Left lung (tissue), 4 donors: ENCODE measurements at regions not wholly inside any gene's neighbourhood (a gene's known extent, or its start where the extent isn't known, plus 50 kb on each side); places are given as distances from the start of the nearest gene placed in this dataset.

Source experiments
- ATAC-seq: fragments of 200-7000 bp; cut with Tn5 transposase; one replicate; pipeline ENCODE4 v1.9.1; 2020; ENCODE audit warnings: moderate library complexity
- DNase-seq, 4 donors: peaks; one replicate each; pipeline ENCODE4 v3.0.0-alpha.2; 2013 to 2020
- H3K27ac ChIP-seq, 2 donors: fragments of 200-600 bp; sonication (generic) in 1 of 2; one replicate each; pipeline versions ENCODE4 v1.5.0 to v1.8.0; 2020 to 2021
- H3K27me3 ChIP-seq, 2 donors: fragments of 200-600 bp; sonication (generic) in 1 of 2; one replicate each; pipeline versions ENCODE4 v1.5.0 to v1.8.0; 2020 to 2021
- H3K36me3 ChIP-seq, 2 donors: fragments of 200-600 bp; sonication (generic) in 1 of 2; one replicate each; pipeline versions ENCODE4 v1.5.0 to v1.8.0; 2020 to 2021
- H3K4me1 ChIP-seq, 2 donors: fragments of 200-600 bp; one replicate each; pipeline ENCODE4 v1.8.0; 2021
- H3K4me3 ChIP-seq, 2 donors: fragments of 200-600 bp; sonication (generic) in 1 of 2; one replicate each; pipeline versions ENCODE4 v1.5.0 to v1.8.0; 2020 to 2021; ENCODE audit warnings: mild to moderate bottlenecking in 1 of 2
- H3K9me3 ChIP-seq, 2 donors: fragments of 200-600 bp; sonication (generic) in 1 of 2; one replicate each; pipeline versions ENCODE4 v1.5.0 to v1.8.0; 2020 to 2021
- intact Hi-C, 2 donors: fragments of 100-400 bp; cut with DNase I; formaldehyde crosslinking; loops; one replicate each; pipeline versions ENCODE4 v1.11.2 to v1.14.2; 2022
- TF ChIP-seq, protein P1 (sequence below), 2 donors: fragments of 200-600 bp; sonication (generic) in 1 of 2; IDR thresholded peaks; one replicate each; pipeline versions ENCODE4 v1.5.0 to v1.8.0; 2021; ENCODE audit warnings: antibody characterized with exemption in 2 of 2
- donor health status: DM: no; HTN: yes; CAD: no.
- donor health status: DM: no; HTN: no; CAD: no.

DNA sequence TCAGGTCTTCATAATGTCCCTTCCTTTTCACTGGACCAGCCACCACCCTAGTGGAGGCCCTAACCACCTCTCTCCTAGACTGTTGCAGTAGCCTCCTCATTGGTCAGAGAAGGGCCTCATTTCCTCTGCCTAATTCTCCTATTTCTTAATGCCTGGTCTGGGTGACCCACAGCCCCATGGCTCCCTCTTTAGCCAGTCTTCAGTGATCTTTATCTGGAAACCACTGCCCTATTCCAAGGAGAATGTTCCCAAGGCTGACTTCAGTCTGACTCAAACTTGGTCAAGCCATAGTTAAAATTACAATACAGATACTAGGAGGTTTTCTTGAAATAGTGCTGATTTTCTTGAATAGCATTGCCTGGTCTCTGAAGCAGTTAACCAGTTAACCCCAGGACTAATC, 53.6 kb upstream of the PRPS1 start:
- TF ChIP-seq, protein P1, sequence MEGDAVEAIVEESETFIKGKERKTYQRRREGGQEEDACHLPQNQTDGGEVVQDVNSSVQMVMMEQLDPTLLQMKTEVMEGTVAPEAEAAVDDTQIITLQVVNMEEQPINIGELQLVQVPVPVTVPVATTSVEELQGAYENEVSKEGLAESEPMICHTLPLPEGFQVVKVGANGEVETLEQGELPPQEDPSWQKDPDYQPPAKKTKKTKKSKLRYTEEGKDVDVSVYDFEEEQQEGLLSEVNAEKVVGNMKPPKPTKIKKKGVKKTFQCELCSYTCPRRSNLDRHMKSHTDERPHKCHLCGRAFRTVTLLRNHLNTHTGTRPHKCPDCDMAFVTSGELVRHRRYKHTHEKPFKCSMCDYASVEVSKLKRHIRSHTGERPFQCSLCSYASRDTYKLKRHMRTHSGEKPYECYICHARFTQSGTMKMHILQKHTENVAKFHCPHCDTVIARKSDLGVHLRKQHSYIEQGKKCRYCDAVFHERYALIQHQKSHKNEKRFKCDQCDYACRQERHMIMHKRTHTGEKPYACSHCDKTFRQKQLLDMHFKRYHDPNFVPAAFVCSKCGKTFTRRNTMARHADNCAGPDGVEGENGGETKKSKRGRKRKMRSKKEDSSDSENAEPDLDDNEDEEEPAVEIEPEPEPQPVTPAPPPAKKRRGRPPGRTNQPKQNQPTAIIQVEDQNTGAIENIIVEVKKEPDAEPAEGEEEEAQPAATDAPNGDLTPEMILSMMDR (IDR thresholded peaks at IDR 0.05): no peak
- Histone ChIP-seq H3K4me3 (no peak overlapping the region), H3K27ac (no peak overlapping the region), H3K9me3 (no peaks in the 10 kb centered on the region), H3K4me1 (no peaks in the 10 kb centered on the region), H3K36me3 (no peaks in the 10 kb centered on the region), H3K27me3 (no peaks in the 10 kb centered on the region)
- intact Hi-C loops: no loop called here
- DNase-seq (no peak), ATAC-seq (no peak)

DNA sequence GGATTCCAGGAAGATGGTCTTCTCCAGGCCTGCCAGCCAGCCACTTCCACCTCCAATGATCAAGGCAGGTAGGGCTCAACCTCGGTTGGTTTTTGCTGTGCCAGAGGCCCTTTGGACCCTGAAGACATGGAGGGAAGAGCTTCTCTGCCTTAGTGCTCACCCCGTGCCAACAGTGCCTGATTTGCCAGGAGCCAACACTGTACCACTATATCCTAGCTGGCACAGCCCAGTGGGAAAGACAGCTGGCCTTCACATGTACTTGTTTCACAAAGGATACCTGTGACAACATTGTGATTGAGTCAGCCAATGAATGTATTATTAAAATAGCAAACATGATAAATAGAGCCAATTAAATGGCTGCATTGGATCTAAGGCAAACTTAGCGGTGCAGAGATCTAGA, 51.9 kb upstream of the PRPS1 start:
- Histone ChIP-seq H3K9me3 (no peaks in the 10 kb centered on the region), H3K4me1 (no peaks in the 10 kb centered on the region), H3K4me3 (no peak overlapping the region), H3K27me3 (no peaks in the 10 kb centered on the region), H3K36me3 (no peaks in the 10 kb centered on the region), H3K27ac (no peak overlapping the region)
- TF ChIP-seq, protein P1 (IDR thresholded peaks at IDR 0.05): no peak
- DNase-seq (no peak), ATAC-seq (no peak)
- intact Hi-C loops: no loop called here

DNA sequence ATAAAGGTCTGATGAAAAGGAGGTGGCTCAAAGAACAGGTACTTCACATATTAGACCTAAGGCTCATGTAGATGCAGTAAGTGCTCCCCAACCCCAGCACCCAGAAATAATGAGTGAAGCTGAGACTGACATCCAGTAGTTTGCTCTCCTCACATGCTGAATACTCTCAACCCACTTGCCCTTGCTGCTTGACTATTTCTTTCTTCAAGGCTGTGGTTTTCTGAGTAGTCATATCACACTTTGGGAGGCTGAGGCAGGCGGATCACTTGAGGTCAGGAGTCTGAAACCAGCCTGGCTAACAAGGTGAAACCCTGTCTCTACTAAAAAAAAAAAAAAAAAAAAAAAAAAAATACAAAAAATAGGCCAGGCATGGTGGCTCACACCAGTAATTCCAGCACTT, 51.5 kb upstream of the PRPS1 start:
- ATAC-seq: no peak

DNA sequence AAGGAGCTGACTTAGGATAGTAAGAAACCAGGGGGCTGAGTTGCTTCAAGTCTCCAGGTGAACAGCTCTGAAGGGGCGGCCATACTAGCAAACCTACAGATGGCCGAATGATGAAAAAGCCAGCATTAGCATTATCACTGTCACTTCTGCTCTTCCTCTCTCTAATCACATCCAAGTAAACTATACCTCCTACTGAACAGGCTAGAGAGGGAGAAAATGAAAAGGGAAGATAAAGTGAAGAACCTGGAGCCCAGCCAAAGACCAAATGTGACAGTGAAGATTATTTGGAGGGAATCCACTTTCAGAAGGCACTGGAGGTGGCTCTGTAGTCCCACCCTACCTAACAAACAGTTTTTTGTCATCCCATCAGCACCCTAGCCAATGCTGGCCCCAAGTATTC, 50.4 kb upstream of the PRPS1 start:
- Histone ChIP-seq H3K9me3 (no peaks in the 10 kb centered on the region), H3K4me3 (no peak overlapping the region), H3K36me3 (no peaks in the 10 kb centered on the region), H3K27me3 (no peaks in the 10 kb centered on the region), H3K4me1 (no peaks in the 10 kb centered on the region), H3K27ac (no peak overlapping the region)
- ATAC-seq (no peak), DNase-seq (no peak)
- intact Hi-C loops: no loop called here
- TF ChIP-seq, protein P1 (IDR thresholded peaks at IDR 0.05): no peak

More for the DNA sequence above, 51.5 kb upstream of the PRPS1 start:
- TF ChIP-seq, protein P1 (IDR thresholded peaks at IDR 0.05): no peak
- Histone ChIP-seq H3K9me3 (no peaks in the 10 kb centered on the region), H3K36me3 (no peaks in the 10 kb centered on the region), H3K27ac (no peak overlapping the region), H3K4me1 (no peaks in the 10 kb centered on the region), H3K27me3 (no peaks in the 10 kb centered on the region), H3K4me3 (no peak overlapping the region)
- intact Hi-C loops: no loop called here
- no peak for DNase-seq
